ENCODE measurements at regions not wholly inside any gene's neighbourhood (a gene's known extent, or its start where the extent isn't known, plus 50 kb on each side); places are given as distances from the start of the nearest gene placed in this dataset.

GRCh38 chr16:27706156-27706865 is 156.4 kb downstream of the KATNIP start:
- H3K4me3 ChIP-seq (replicated peaks in 1 of 3; ENCODE audit: insufficient read depth in 1 of 3, low read depth in 2 of 3, low read length in 3 of 3): no peak overlapping the region
- DNase-seq (ENCODE audit: low spot score) (no peak), FAIRE-seq (no peak), ATAC-seq (no peak)
- no peaks in the 10 kb centered on the region for H3K79me2 ChIP-seq (ENCODE audit: insufficient read depth, low read length)
- H4K20me1 ChIP-seq (ENCODE audit: insufficient read depth, low read length): no peaks in the 10 kb centered on the region
- no peak overlapping the region for H2AFZ ChIP-seq (ENCODE audit: low read length)
- intact Hi-C loops (cut with micrococcal nuclease; ENCODE audit: unreplicated experiment) (no loop called here), in situ Hi-C loops (cut with HindIII; ENCODE audit: extremely low pct_ligation_motif_present, low pct_unique_long_range_greater_than_20kb) (no loop called here)
- no peak overlapping the region for H3K27ac ChIP-seq (ENCODE audit: extremely low read length, insufficient read depth, low read length)
- H3K9ac ChIP-seq (ENCODE audit: insufficient read depth, low read depth, low read length): no peak overlapping the region
- 91% methylated on average over 10 of the region's 10 CpGs for WGBS (ENCODE audit: low lambda C conversion rate)
- H3K4me1 ChIP-seq (ENCODE audit: insufficient read depth, low read length): no peaks in the 10 kb centered on the region
- no peak overlapping the region for H3K4me2 ChIP-seq (ENCODE audit: low read depth, low read length)
- POLR2A ChIA-PET: no interaction called here
- no peaks in the 10 kb centered on the region for H3K9me3 ChIP-seq (ENCODE audit: low read length)
- no TSS peak for BruUV-seq (replicated peaks)
- CTCF ChIA-PET (ENCODE audit: low intra/inter-chr PET ratio, low total read pairs): no interaction called here
- no peaks in the 10 kb centered on the region; a peak in 2 of 5 replicates for H3K36me3 ChIP-seq (replicated peaks in 1 of 2; ENCODE audit: control insufficient read depth in 1 of 2, insufficient read depth in 2 of 2, low read length in 2 of 2)
- H3K27me3 ChIP-seq (ENCODE audit: control insufficient read depth in 1 of 2, insufficient read depth in 2 of 2, low read length in 2 of 2): no peaks in the 10 kb centered on the region; a peak in 1 of 5 replicates
- no peak for TF ChIP-seq POLR2G (IDR thresholded peaks at IDR 0.05; ENCODE audit: low read depth, low read length)
- no peak for TF ChIP-seq ZNF788 (CRISPR knock-in tag; IDR thresholded peaks at IDR 0.05; ENCODE audit: borderline replicate concordance)
- no peak for TF ChIP-seq MXD4 (CRISPR knock-in tag; IDR thresholded peaks at IDR 0.05)

GRCh38 chr16:27706866-27707685 is 157.1 kb downstream of the KATNIP start:
- no peaks in the 10 kb centered on the region for H3K79me2 ChIP-seq (ENCODE audit: insufficient read depth, low read length)
- FAIRE-seq (no peak), ATAC-seq (no peak), DNase-seq (ENCODE audit: low spot score) (no peak)
- no peak overlapping the region for H3K4me3 ChIP-seq (replicated peaks in 1 of 3; ENCODE audit: insufficient read depth in 1 of 3, low read depth in 2 of 3, low read length in 3 of 3)
- H3K27ac ChIP-seq (ENCODE audit: extremely low read length, insufficient read depth, low read length): no peak overlapping the region
- ChIA-PET CTCF (ENCODE audit: low intra/inter-chr PET ratio, low total read pairs) (no interaction called here), POLR2A (no interaction called here)
- intact Hi-C loops (cut with micrococcal nuclease; ENCODE audit: unreplicated experiment) (no loop called here), in situ Hi-C loops (cut with HindIII; ENCODE audit: extremely low pct_ligation_motif_present, low pct_unique_long_range_greater_than_20kb) (no loop called here)
- H3K9ac ChIP-seq (ENCODE audit: insufficient read depth, low read depth, low read length): no peak overlapping the region
- no peak overlapping the region for H3K4me2 ChIP-seq (ENCODE audit: low read depth, low read length)
- no peaks in the 10 kb centered on the region for H4K20me1 ChIP-seq (ENCODE audit: insufficient read depth, low read length)
- no peaks in the 10 kb centered on the region for H3K9me3 ChIP-seq (ENCODE audit: low read length)
- H3K4me1 ChIP-seq (ENCODE audit: insufficient read depth, low read length): no peaks in the 10 kb centered on the region
- no TSS peak for BruUV-seq (replicated peaks)
- H2AFZ ChIP-seq (ENCODE audit: low read length): no peak overlapping the region
- no peak for TF ChIP-seq ZNF275 (CRISPR knock-in tag; IDR thresholded peaks at IDR 0.05; ENCODE audit: borderline replicate concordance)
- no peak for TF ChIP-seq MIER3 (CRISPR knock-in tag; IDR thresholded peaks at IDR 0.05; ENCODE audit: borderline replicate concordance)
- TF ChIP-seq ZNF776 (CRISPR knock-in tag; IDR thresholded peaks at IDR 0.05): no peak
- no peak for TF ChIP-seq ZNF333 (CRISPR knock-in tag; IDR thresholded peaks at IDR 0.05; ENCODE audit: borderline replicate concordance)
- no peaks in the 10 kb centered on the region; a peak in 1 of 5 replicates for H3K27me3 ChIP-seq (ENCODE audit: control insufficient read depth in 1 of 2, insufficient read depth in 2 of 2, low read length in 2 of 2)
- H3K36me3 ChIP-seq (replicated peaks in 1 of 2; ENCODE audit: control insufficient read depth in 1 of 2, insufficient read depth in 2 of 2, low read length in 2 of 2): no peaks in the 10 kb centered on the region; a peak in 2 of 5 replicates
- WGBS (ENCODE audit: low lambda C conversion rate): 94% methylated on average over 16 of the region's 16 CpGs

All from HepG2 (cell line).